HUDEP-2 (cell line): ENCODE measurements at regions not wholly inside any gene's neighbourhood (a gene's known extent, or its start where the extent isn't known, plus 50 kb on each side); places are given as distances from the start of the nearest gene placed in this dataset.
"Not testable (repeated sequence)": the region's sequence is repeated elsewhere in the genome, so short reads cannot be mapped to it uniquely, and the experiment has no call there.

Experiments used
- DNase-seq, 76 experiments: peaks; one replicate each; lab custom pipeline; 2025; ENCODE audit not compliant: unreplicated experiment in 76 of 76; lab: John Stamatoyannopoulos, UW

- not testable (repeated sequence) for DNase-seq
Measured at GRCh38 chrX:90575155-90575554, 653.4 kb downstream of the TGIF2LX start.

DNA sequence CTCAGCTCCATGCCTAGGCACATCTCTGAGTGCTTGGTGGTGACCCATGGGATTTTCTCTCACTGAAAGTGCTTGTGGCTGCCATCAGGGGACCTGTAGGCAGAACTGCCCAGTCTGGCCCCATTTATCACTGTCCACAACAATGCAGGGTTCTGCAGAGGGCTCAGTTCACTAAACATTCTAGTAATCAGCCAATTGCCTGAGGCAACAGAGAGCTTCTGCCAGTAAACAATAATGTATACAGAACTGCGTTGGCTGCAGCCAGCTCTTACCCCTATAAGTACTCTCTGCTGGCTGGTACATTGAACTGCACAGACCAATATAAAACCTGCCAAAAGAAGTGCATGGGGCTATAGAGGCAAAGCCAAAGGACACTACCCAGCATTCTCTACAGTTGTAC is 680.2 kb downstream of the TGIF2LX start:
- not testable (repeated sequence) for DNase-seq

GRCh38 chrX:90605736-90606135 is 684.0 kb downstream of the TGIF2LX start:
- DNase-seq: not testable (repeated sequence)

DNA sequence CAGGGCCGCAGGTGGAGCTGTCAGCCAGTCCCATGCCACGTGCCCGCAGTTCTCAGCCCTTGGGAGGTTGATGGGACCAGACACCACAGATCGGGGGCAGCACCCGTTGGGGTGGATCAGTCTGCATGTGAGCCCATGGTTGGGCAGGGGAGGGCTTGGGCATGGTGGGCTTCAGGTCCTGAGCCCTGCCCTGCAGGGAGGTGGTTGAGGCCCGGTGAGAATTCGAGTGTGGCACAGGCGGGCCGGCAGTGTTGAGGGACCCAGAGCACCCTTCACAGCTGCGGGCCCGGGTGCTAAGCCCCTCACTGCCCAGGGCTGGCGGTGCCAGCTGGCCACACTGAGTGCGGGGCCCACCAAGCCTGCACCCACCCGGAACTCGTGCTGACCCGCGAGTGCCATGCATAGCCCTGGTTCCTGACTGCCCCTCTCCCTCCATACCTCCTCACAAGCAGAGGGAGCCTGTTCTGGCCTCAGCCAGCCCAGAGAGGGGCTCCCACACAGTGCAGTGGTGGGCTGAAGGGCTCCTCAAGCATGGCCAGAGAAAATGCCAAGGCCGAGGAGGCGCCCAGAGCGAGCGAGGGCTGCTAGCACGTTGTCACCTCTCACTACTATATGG is 696.1 kb downstream of the TGIF2LX start:
- no peak for DNase-seq

DNA sequence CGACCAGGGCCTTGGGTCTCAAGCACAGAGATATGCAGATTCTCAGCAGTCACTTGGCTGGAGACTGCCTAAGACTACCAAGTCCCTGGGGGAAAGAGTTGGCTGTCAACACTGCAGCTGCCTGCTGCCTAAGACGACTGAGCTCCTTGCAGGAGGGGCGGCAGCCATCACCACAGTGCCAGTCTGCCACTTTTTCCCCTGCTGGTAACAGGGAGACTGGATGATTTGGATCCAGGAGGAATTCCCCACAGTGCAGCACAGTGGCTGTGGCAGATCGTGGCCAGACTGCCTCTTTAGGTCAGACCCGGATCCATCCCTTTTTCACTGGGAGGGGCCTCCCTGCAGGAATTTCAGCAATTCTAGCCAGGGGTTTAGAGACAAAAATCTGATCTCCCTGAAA is 743.5 kb downstream of the TGIF2LX start:
- DNase-seq: not testable (repeated sequence)

- DNase-seq: not testable (repeated sequence)
Measured at GRCh38 chrX:90713552-90713951, 721.1 kb upstream of the PABPC5 start.

GRCh38 chrX:90737555-90737954 is 697.1 kb upstream of the PABPC5 start:
- DNase-seq: not testable (repeated sequence)

- DNase-seq: not testable (repeated sequence)
Measured at GRCh38 chrX:90757619-90758018, 677.0 kb upstream of the PABPC5 start.

GRCh38 chrX:90765482-90765881 is 669.2 kb upstream of the PABPC5 start:
- peak in 1 of 76 experiments; percentile 0 for DNase-seq

DNA sequence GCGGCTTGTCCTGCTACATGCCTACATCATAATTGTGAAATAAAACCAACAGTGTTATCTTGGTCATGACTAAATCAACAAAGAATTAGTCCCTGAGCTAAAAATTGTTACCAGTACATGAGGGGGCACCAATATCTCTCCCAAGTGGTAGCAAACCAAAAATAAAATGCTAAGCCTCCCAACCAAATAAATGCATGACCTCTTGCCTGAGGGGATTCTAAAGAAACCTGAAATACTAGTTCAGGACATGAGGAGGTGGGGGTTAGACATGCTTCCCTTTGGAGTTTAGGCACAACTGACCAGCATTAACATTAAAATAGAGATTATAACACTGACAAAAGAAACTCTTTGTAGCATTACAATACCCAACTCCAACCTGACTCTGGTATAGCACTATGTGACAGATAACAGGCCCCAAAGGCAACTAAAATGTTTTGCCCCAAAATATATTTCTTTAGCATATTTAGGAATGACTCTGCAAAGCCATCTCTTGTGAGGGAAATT is 654.3 kb upstream of the PABPC5 start:
- DNase-seq: not testable (repeated sequence)
